ENCODE measurements at regions not wholly inside any gene's neighbourhood (a gene's known extent, or its start where the extent isn't known, plus 50 kb on each side); places are given as distances from the start of the nearest gene placed in this dataset.
A peak's percentile ranks its signal among the peaks of the same experiment; 100 is the strongest.

DNA sequence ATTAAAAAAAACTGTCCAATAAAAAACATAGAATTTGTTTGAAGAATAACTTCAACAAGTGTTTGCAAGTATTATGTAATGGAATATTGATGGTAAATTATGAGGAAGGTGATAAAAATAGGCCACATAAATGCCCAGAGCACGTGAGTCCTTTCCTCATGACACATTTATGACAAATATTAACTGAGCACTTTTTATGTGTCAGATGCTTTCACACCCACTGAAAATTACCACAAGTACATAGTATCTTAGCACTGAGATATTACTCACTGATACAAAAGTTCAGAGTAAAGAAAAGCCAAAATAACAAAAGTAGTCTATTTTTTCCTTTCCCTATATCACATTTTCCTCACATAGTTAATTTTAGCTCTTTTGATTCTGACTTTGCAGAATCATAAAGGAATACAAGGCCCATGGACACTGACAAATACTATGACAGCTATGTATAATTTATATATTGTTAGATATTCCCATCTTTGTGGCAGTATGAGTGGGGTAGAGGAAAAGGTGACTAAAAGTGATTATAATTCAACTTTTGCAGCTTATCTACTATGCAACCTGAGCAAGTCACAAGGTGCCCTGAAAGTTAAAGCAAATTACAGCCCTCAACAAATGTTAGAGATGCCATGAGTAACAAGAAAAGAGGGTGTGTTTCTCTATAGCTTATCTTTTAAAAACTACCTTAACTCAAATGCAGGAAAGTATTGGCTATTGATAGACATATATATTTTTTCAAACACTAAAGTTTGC lies 80.7 kb downstream of the RBMY1D start:
- Mint-ChIP-seq H3K9me3 (peaks cover 0 to 4% of the 10 kb centered on the region in 2 donors), H3K27ac (no peak overlapping the region), H3K36me3 (no peaks in the 10 kb centered on the region)
- DNase-seq (ENCODE audit: low spot score in 2 of 2) = no peak
- ATAC-seq = peak in 1 of 2 donors; percentile 57

- Mint-ChIP-seq H3K27ac (no peak overlapping the region), H3K9me3 (peaks cover 0 to 4% of the 10 kb centered on the region in 2 donors), H3K36me3 (no peaks in the 10 kb centered on the region)
- no peak for ATAC-seq
- no peak for DNase-seq (ENCODE audit: low spot score in 2 of 2)
These were observed 79.8 kb downstream of the RBMY1D start for GRCh38 chrY:21814491-21814890.

- no peaks in the 10 kb centered on the region for H3K9me3 Mint-ChIP-seq
- ATAC-seq (no peak), DNase-seq (ENCODE audit: low spot score in 2 of 2) (no peak)
- no peaks in the 10 kb centered on the region for H3K36me3 Mint-ChIP-seq
- H3K27ac Mint-ChIP-seq = no peak overlapping the region
These were observed 72.4 kb downstream of the RBMY1D start for GRCh38 chrY:21821881-21822280.

DNA sequence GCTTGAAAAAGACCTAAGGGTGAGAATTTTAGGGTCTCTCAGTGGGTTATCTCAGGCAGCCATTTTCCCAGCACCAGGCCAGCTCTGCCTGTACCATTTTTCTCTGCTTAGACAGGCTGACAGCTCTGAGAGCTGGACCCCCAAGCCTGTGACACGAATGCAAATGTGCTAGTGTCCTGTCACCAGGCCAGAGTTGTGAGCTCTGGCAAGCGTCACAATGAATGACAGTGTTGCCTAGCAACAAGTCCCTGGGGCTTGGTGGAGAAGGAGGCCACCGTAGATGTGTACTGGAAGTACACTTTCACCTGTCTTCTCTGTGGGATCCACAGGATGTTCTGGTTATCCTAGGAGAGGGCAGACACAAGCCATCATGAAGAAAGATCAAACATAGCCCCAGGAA lies 66.7 kb downstream of the RBMY1D start:
- Mint-ChIP-seq H3K9me3 (no peaks in the 10 kb centered on the region), H3K27ac (no peak overlapping the region), H3K36me3 (no peaks in the 10 kb centered on the region)
- ATAC-seq (no peak), DNase-seq (ENCODE audit: low spot score in 2 of 2) (no peak)

All from activated naive CD4-positive, alpha-beta T cell treated with anti-CD3 and anti-CD28 coated beads, Interleukin-2, amount 50 U/mL, for 72 hours (primary cell).